K562 (cell line): ENCODE measurements at regions not wholly inside any gene's neighbourhood (a gene's known extent, or its start where the extent isn't known, plus 50 kb on each side); places are given as distances from the start of the nearest gene placed in this dataset.

Source experiments
- ATAC-seq: fragments of 200-7000 bp; cut with Tn5 transposase; 3 replicates; pipeline ENCODE4 v1.9.1; 2020; ENCODE audit warnings: moderate library complexity
- BruUV-seq: library from RNA; stranded (reverse); fragments of 400-500 nt; replicated peaks from 2 replicates; lab custom pipeline; 2021; lab: Mats Ljungman, UMichigan
- CTCF ChIA-PET: fragments of 300-600 bp; formaldehyde crosslinking; extraction: SDS; loops from one replicate; lab custom pipeline; 2021; ENCODE audit warnings: low intra/inter-chr PET ratio; lab: Yijun Ruan, JAX
- POLR2A ChIA-PET: fragments of 300-600, 350-650 bp; sonication (Branson Sonifier 250); formaldehyde crosslinking; extraction: SDS; loops from one replicate; lab custom pipeline; 2021; ENCODE audit warnings: antibody characterized with exemption, inconsistent platforms; lab: Yijun Ruan, JAX
- DNase-seq, 4 experiments: peaks; one replicate each; pipeline versions ENCODE4 v3.0.0 to v3.0.0-alpha.2; 2011 to 2018; ENCODE audit warnings: low spot score in 3 of 4, mixed read lengths in 3 of 4; ENCODE audit errors: extremely low read depth in 1 of 4
- FAIRE-seq: peaks from 2 replicates; lab custom pipeline; 2011; peaks lifted over from hg19 to GRCh38; lab: Jason Lieb, UNC
- H2AFZ ChIP-seq: 2 replicates; pipeline ENCODE4 v1.6.0; 2011; ENCODE audit warnings: low read depth, low read length, control low read depth, inconsistent platforms
- H3K27ac ChIP-seq: fragments of 200-600 bp; 3 replicates; pipeline ENCODE4 v1.8.0; 2011; ENCODE audit warnings: low read depth, mild to moderate bottlenecking, control low read depth, inconsistent platforms, low read length, moderate library complexity, mixed read lengths; ENCODE audit errors: extremely low read depth
- H3K27me3 ChIP-seq, 2 experiments: fragments of 300-600 bp in 1 of 2; 2 replicates in 1 of 2; 3 replicates in 1 of 2; pipeline versions ENCODE4 v1.6.0 to v1.8.0; 2011; ENCODE audit warnings: inconsistent platforms in 2 of 2, low read length in 2 of 2, mild to moderate bottlenecking in 1 of 2, mixed read lengths in 1 of 2, moderate library complexity in 1 of 2; ENCODE audit not compliant: control insufficient read depth in 2 of 2, insufficient read depth in 2 of 2
- H3K36me3 ChIP-seq: fragments of 300-600 bp; 3 replicates; pipeline ENCODE4 v1.8.0; 2011; ENCODE audit warnings: mild to moderate bottlenecking, low read length, inconsistent platforms; ENCODE audit not compliant: control insufficient read depth, insufficient read depth
- H3K4me1 ChIP-seq, 2 experiments: fragments of 200-600 bp in 1 of 2; replicated peaks in 1 of 2; 2 replicates in 1 of 2; 3 replicates in 1 of 2; pipeline versions ENCODE4 v1.5.1 to v1.8.0; 2011; ENCODE audit warnings: inconsistent platforms in 2 of 2, low read length in 2 of 2, mild to moderate bottlenecking in 1 of 2, mixed read lengths in 1 of 2, moderate library complexity in 1 of 2; ENCODE audit not compliant: control insufficient read depth in 2 of 2, insufficient read depth in 2 of 2
- H3K4me2 ChIP-seq: 2 replicates; pipeline ENCODE4 v1.6.1; 2011; ENCODE audit warnings: low read length, control low read depth, inconsistent platforms, mixed read lengths; ENCODE audit not compliant: insufficient read depth
- H3K4me3 ChIP-seq: fragments of 200-600 bp; sonication (generic), shearing (Covaris generic); 2 replicates; pipeline ENCODE4 v1.5.1; 2016; ENCODE audit warnings: control low read depth, inconsistent platforms
- H3K79me2 ChIP-seq: fragments of 200-600 bp; 3 replicates; pipeline ENCODE4 v1.8.0; 2011; ENCODE audit warnings: low read length, inconsistent platforms; ENCODE audit not compliant: control insufficient read depth, insufficient read depth
- H3K9ac ChIP-seq, 2 experiments: 2 replicates each; pipeline versions ENCODE4 v1.6.0 to v1.6.1; 2011; ENCODE audit warnings: low read depth in 2 of 2, low read length in 2 of 2, control low read depth in 1 of 2, inconsistent platforms in 1 of 2, mild to moderate bottlenecking in 1 of 2, mixed read lengths in 1 of 2; ENCODE audit not compliant: insufficient read depth in 1 of 2
- H3K9me1 ChIP-seq: one replicate; pipeline ENCODE4 v1.6.0; 2011; ENCODE audit warnings: inconsistent platforms, mild to moderate bottlenecking, low read length, moderate library complexity; ENCODE audit not compliant: control insufficient read depth, insufficient read depth
- H3K9me3 ChIP-seq: replicated peaks from 2 replicates; pipeline ENCODE4 v1.5.1; 2011; ENCODE audit warnings: low read depth, low read length, inconsistent platforms; ENCODE audit not compliant: control insufficient read depth, insufficient read depth
- H4K20me1 ChIP-seq: replicated peaks from 2 replicates; pipeline ENCODE4 v1.6.1; 2011; ENCODE audit warnings: low read length, inconsistent platforms, mixed read lengths; ENCODE audit not compliant: control insufficient read depth, insufficient read depth
- CBFA2T3 ChIP-seq: fragments of 450-650 bp; IDR thresholded peaks from 2 replicates; pipeline ENCODE4 v1.6.1; 2017
- ESRRB ChIP-seq: fragments of 250-450 bp; sonication (Bioruptor Pico); IDR thresholded peaks from 2 replicates; pipeline ENCODE4 v1.5.0; 2020; ENCODE audit warnings: mild to moderate bottlenecking, moderate library complexity, borderline replicate concordance
- EWSR1 ChIP-seq: fragments of 450-650 bp; IDR thresholded peaks from 2 replicates; pipeline ENCODE4 v1.6.1; 2018; ENCODE audit warnings: borderline replicate concordance, mild to moderate bottlenecking, low read depth, moderate library complexity; ENCODE audit not compliant: partially characterized antibody
- SAFB ChIP-seq: fragments of 200-400 bp; formaldehyde crosslinking; IDR thresholded peaks from 2 replicates; pipeline ENCODE4 v1.6.1; 2017; ENCODE audit warnings: low read depth, low read length, borderline replicate concordance
- ZKSCAN3 ChIP-seq: fragments of 250-450 bp; sonication (Bioruptor Pico); IDR thresholded peaks from 2 replicates; pipeline ENCODE4 v1.4.0; 2020
- ZNF23 ChIP-seq: fragments of 250-450 bp; sonication (Bioruptor Pico); IDR thresholded peaks from 2 replicates; pipeline ENCODE4 v1.4.0; 2020; ENCODE audit warnings: mild to moderate bottlenecking
- ZNF282 ChIP-seq: sonication (generic); formaldehyde crosslinking; IDR thresholded peaks from 2 replicates; pipeline ENCODE4 v1.8.1; 2023; ENCODE audit warnings: missing genetic modification reagents
- ZNF507 ChIP-seq: conservative IDR thresholded peaks from 2 replicates; pipeline ENCODE4 v1.6.1; 2017; ENCODE audit warnings: missing genetic modification characterization, missing compliant biosample characterization
- ZNF695 ChIP-seq: fragments of 450-650 bp; formaldehyde crosslinking; IDR thresholded peaks from 2 replicates; pipeline ENCODE4 v1.4.0; 2020; ENCODE audit warnings: mild to moderate bottlenecking, moderate library complexity
- WGBS: fragments of 100-300 bp; shearing (Covaris generic); methylation state at CpG from one replicate; pipeline ENCODE4 v1.1.6; 2016; ENCODE audit warnings: low coverage, mixed read lengths; ENCODE audit not compliant: insufficient coverage; ENCODE audit errors: missing lambda C conversion rate; 5-methylcytosine and 5-hydroxymethylcytosine counted together
- in situ Hi-C: fragments of 300-500 bp; cut with MboI; formaldehyde crosslinking; loops from 4 replicates; pipeline ENCODE4 v1.15.0; 2018; ENCODE audit warnings: inconsistent platforms, mixed read lengths
- intact Hi-C: fragments of 100-400 bp; cut with micrococcal nuclease; formaldehyde crosslinking; loops from 2 replicates; pipeline ENCODE4 v1.14.2; 2022

DNA sequence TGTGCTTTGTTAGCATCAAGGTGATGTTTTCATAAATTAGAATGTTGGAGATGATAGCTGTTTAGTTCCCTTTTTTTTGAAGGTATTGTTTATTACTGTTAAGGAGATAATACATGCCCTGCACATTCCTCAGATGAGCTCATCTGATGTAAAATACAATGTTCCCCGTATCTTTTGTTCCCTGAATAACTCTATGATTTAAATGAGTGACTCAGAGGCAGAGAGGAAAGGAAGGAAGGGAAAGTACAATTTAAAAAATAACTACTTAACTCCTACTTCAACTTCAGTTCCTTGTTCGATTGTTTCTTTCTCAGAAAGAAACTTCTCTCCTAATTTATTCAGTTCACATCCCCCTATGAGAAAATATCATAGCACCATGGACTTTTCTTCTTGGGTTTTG lies 208.7 kb downstream of the KCNE4 start:
- no TSS peak for BruUV-seq

DNA sequence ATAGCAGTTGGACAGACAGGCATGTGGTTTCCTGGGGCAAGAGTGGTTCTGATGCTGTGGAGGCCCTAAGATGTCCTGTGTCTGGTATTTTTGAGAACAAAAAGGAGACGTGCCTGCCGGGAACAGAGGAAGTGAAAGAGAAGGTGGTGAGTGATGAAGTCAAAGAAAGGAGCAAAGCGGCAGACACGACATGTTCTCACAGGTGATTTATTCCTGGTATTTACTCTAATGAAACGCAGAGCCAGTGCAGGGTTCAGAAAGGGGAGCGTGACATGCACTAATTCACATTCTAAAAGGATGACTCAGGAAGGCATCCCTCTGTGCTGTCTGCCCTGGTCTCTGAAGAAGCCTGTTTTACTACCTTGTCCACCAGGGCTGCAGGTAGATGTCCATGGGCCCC lies 211.0 kb downstream of the KCNE4 start:
- WGBS, result 4% methylated on average over 6 of the region's 6 CpGs
- no peak overlapping the region for H3K9ac ChIP-seq
- intact Hi-C loops (no loop called here), in situ Hi-C loops (no loop called here)
- H2AFZ ChIP-seq, result no peak overlapping the region
- no peaks in the 10 kb centered on the region for H4K20me1 ChIP-seq
- TF ChIP-seq ESRRB, result no peak
- TF ChIP-seq ZNF695 (CRISPR knock-in tag), result no peak
- no peak for TF ChIP-seq ZKSCAN3
- no peak for TF ChIP-seq ZNF507
- no peak for TF ChIP-seq ZNF282 (CRISPR knock-in tag)
- TF ChIP-seq CBFA2T3, result no peak
- H3K9me3 ChIP-seq, result no peaks in the 10 kb centered on the region
- no peaks in the 10 kb centered on the region for H3K36me3 ChIP-seq
- FAIRE-seq (no peak), DNase-seq (no peak), ATAC-seq (no peak)
- no peaks in the 10 kb centered on the region for H3K79me2 ChIP-seq
- no peaks in the 10 kb centered on the region for H3K4me1 ChIP-seq
- no peak overlapping the region for H3K4me2 ChIP-seq
- ChIA-PET POLR2A (no interaction called here), CTCF (no interaction called here)
- H3K27me3 ChIP-seq, result no peaks in the 10 kb centered on the region
- H3K27ac ChIP-seq, result no peak overlapping the region
- no TSS peak for BruUV-seq
- no peak overlapping the region for H3K4me3 ChIP-seq
- H3K9me1 ChIP-seq, result no peaks in the 10 kb centered on the region

More for the DNA sequence above, 208.7 kb downstream of the KCNE4 start:
- intact Hi-C loops, result no loop called here
- TF ChIP-seq EWSR1, result no peak
- no peak for TF ChIP-seq ZNF23 (CRISPR knock-in tag)
- TF ChIP-seq SAFB, result no peak
- no peak overlapping the region for H3K4me3 ChIP-seq
- ATAC-seq (no peak), FAIRE-seq (no peak), DNase-seq (no peak)
- POLR2A ChIA-PET, result interaction anchor here (1.5 kb wide), 1 partner anchor 10 kb away, joined by 3 read pairs; no protein-coding TSS in a partner anchor
- H3K9me1 ChIP-seq, result no peaks in the 10 kb centered on the region
- H3K4me1 ChIP-seq, result no peaks in the 10 kb centered on the region
- CTCF ChIA-PET, result no interaction called here
- no peaks in the 10 kb centered on the region for H3K36me3 ChIP-seq
- H3K9ac ChIP-seq, result no peak overlapping the region
- no peak overlapping the region for H2AFZ ChIP-seq
- no peaks in the 10 kb centered on the region for H3K9me3 ChIP-seq
- in situ Hi-C loops, result no loop called here
- no peak overlapping the region for H3K4me2 ChIP-seq
- H4K20me1 ChIP-seq, result no peaks in the 10 kb centered on the region
- WGBS, result 0% methylated on average over 2 of the region's 2 CpGs
- H3K79me2 ChIP-seq, result no peaks in the 10 kb centered on the region
- H3K27ac ChIP-seq, result no peak overlapping the region
- no peaks in the 10 kb centered on the region for H3K27me3 ChIP-seq
